ENCODE measurements at regions not wholly inside any gene's neighbourhood (a gene's known extent, or its start where the extent isn't known, plus 50 kb on each side); places are given as distances from the start of the nearest gene placed in this dataset.

- H2AFZ ChIP-seq = no peak overlapping the region
- CTCF ChIA-PET = no interaction called here
- H3K36me3 ChIP-seq (ENCODE audit: low read depth) = no peaks in the 10 kb centered on the region
- no peaks in the 10 kb centered on the region for H3K79me2 ChIP-seq (ENCODE audit: low read depth)
- 0 out of 2 replicates have a peak, but pooled peaks cover 3% of the 10 kb centered on the region for H3K9me3 ChIP-seq (ENCODE audit: insufficient read depth, low read depth)
- POLR2A ChIA-PET (ENCODE audit: unreplicated experiment) = no interaction called here
- TF ChIP-seq EZH2 (IDR thresholded peaks at IDR 0.05; ENCODE audit: low read depth) = no peak
- TF ChIP-seq, protein P1, sequence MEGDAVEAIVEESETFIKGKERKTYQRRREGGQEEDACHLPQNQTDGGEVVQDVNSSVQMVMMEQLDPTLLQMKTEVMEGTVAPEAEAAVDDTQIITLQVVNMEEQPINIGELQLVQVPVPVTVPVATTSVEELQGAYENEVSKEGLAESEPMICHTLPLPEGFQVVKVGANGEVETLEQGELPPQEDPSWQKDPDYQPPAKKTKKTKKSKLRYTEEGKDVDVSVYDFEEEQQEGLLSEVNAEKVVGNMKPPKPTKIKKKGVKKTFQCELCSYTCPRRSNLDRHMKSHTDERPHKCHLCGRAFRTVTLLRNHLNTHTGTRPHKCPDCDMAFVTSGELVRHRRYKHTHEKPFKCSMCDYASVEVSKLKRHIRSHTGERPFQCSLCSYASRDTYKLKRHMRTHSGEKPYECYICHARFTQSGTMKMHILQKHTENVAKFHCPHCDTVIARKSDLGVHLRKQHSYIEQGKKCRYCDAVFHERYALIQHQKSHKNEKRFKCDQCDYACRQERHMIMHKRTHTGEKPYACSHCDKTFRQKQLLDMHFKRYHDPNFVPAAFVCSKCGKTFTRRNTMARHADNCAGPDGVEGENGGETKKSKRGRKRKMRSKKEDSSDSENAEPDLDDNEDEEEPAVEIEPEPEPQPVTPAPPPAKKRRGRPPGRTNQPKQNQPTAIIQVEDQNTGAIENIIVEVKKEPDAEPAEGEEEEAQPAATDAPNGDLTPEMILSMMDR (conservative IDR thresholded peaks at IDR 0.05) = no peak
- H3F3A ChIP-seq (ENCODE audit: insufficient read depth, low read depth) = 0 out of 2 replicates have a peak, but pooled peaks cover 5% of the 10 kb centered on the region
- intact Hi-C loops (cut with micrococcal nuclease; ENCODE audit: unreplicated experiment) = loop anchor here (10.0 kb wide), 1 partner anchor 1162 kb away; no protein-coding TSS in a partner anchor
- H3K4me3 ChIP-seq = no peak overlapping the region
- peaks cover 11% of the 10 kb centered on the region; the same call in 1 of the 2 replicates for H3K4me1 ChIP-seq (replicated peaks; ENCODE audit: insufficient read depth)
- H4K20me1 ChIP-seq (ENCODE audit: insufficient read depth) = no peaks in the 10 kb centered on the region
- H3K27ac ChIP-seq = no peak overlapping the region
- DNase-seq = no peak
- no peak overlapping the region for H3K4me2 ChIP-seq
- no peaks in the 10 kb centered on the region for H3K27me3 ChIP-seq (ENCODE audit: insufficient read depth, low read depth)
- no peaks in the 10 kb centered on the region for H3K9me2 ChIP-seq (ENCODE audit: insufficient read depth)
- no TSS peak for BruUV-seq (replicated peaks)
Observed at GRCh38 chr6:22896696-22897095, 327.3 kb downstream of the HDGFL1 start.

DNA sequence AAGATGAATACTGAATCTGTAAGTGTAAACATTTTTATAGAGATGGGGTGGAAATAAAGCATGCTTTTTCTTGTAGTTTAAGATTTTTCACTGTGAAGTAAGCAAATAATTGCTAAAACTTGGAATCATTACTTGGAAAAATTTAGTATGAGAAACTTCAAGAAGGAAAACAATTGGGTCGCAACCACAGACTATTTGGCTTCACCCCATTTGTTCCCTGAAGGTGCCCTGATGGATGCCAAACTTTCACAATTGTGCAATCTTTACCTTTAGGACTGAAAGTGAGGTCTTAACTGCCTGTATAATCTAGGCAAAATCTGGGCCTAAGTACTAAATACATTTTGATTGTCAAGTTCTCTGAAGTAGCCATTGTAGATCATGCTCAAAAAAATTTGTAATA lies 330.1 kb downstream of the HDGFL1 start:
- Histone ChIP-seq H3K79me2 (ENCODE audit: low read depth) (no peaks in the 10 kb centered on the region), H3K27me3 (ENCODE audit: insufficient read depth, low read depth) (no peaks in the 10 kb centered on the region), H3K4me2 (no peak overlapping the region), H3K4me3 (no peak overlapping the region), H3K27ac (no peak overlapping the region), H3F3A (ENCODE audit: insufficient read depth, low read depth) (no peaks in the 10 kb centered on the region), H2AFZ (no peak overlapping the region), H4K20me1 (ENCODE audit: insufficient read depth) (no peaks in the 10 kb centered on the region), H3K9me2 (ENCODE audit: insufficient read depth) (no peaks in the 10 kb centered on the region), H3K36me3 (ENCODE audit: low read depth) (no peaks in the 10 kb centered on the region), H3K4me1 (replicated peaks; ENCODE audit: insufficient read depth) (no peaks in the 10 kb centered on the region), H3K9me3 (ENCODE audit: insufficient read depth, low read depth) (0 out of 2 replicates have a peak, but pooled peaks cover 3% of the 10 kb centered on the region)
- BruUV-seq (replicated peaks) = no TSS peak
- DNase-seq = no peak
- ChIA-PET POLR2A (ENCODE audit: unreplicated experiment) (no interaction called here), CTCF (no interaction called here)
- TF ChIP-seq, protein P1 (conservative IDR thresholded peaks at IDR 0.05) = no peak
- TF ChIP-seq EZH2 (IDR thresholded peaks at IDR 0.05; ENCODE audit: low read depth) = no peak
- intact Hi-C loops (cut with micrococcal nuclease; ENCODE audit: unreplicated experiment) = loop anchor here (10.0 kb wide), 1 partner anchor 1165 kb away; no protein-coding TSS in a partner anchor

DNA sequence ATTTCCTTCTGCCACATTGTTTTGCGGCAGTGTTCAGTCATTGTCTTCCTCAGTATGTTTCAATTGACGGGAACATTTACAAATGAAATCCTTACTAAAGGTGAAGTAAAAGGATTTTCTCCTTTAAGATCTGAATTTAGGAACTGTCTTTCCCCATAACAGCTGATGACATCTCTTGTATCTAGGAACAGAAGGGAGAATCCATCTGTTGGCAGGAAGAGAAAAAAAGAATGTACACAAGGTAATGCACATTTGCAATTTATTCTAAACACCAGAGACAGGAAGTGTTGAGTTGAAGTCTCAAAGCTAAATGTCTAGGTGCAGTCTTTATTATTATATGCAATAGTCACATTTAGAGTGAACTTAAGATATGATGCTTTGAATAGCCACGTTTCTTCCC lies 334.5 kb downstream of the HDGFL1 start:
- Histone ChIP-seq H3K27ac (no peak overlapping the region), H3K9me2 (ENCODE audit: insufficient read depth) (no peaks in the 10 kb centered on the region), H3K27me3 (ENCODE audit: insufficient read depth, low read depth) (no peaks in the 10 kb centered on the region), H3F3A (ENCODE audit: insufficient read depth, low read depth) (no peaks in the 10 kb centered on the region), H3K4me3 (no peak overlapping the region), H3K4me1 (replicated peaks; ENCODE audit: insufficient read depth) (no peaks in the 10 kb centered on the region; the same call in 1 of the 2 replicates), H4K20me1 (ENCODE audit: insufficient read depth) (no peaks in the 10 kb centered on the region), H3K9me3 (ENCODE audit: insufficient read depth, low read depth) (no peaks in the 10 kb centered on the region), H3K79me2 (ENCODE audit: low read depth) (no peaks in the 10 kb centered on the region), H3K36me3 (ENCODE audit: low read depth) (no peaks in the 10 kb centered on the region), H2AFZ (no peak overlapping the region), H3K4me2 (no peak overlapping the region)
- intact Hi-C loops (cut with micrococcal nuclease; ENCODE audit: unreplicated experiment) = no loop called here
- no peak for TF ChIP-seq EZH2 (IDR thresholded peaks at IDR 0.05; ENCODE audit: low read depth)
- TF ChIP-seq, protein P1 (conservative IDR thresholded peaks at IDR 0.05) = no peak
- POLR2A ChIA-PET (ENCODE audit: unreplicated experiment) = no interaction called here
- BruUV-seq (replicated peaks) = no TSS peak
- CTCF ChIA-PET = no interaction called here
- DNase-seq = no peak
